NCI-H2196 treated with DMSO at 0.1 percent for 48 hours (cell line): ENCODE measurements at regions not wholly inside any gene's neighbourhood (a gene's known extent, or its start where the extent isn't known, plus 50 kb on each side); places are given as distances from the start of the nearest gene placed in this dataset.
"Not testable (repeated sequence)": the region's sequence is repeated elsewhere in the genome, so short reads cannot be mapped to it uniquely, and the experiment has no call there.

Source experiments
- DNase-seq: peaks from one replicate; lab custom pipeline; 2025; ENCODE audit not compliant: unreplicated experiment; lab: John Stamatoyannopoulos, UW

DNA sequence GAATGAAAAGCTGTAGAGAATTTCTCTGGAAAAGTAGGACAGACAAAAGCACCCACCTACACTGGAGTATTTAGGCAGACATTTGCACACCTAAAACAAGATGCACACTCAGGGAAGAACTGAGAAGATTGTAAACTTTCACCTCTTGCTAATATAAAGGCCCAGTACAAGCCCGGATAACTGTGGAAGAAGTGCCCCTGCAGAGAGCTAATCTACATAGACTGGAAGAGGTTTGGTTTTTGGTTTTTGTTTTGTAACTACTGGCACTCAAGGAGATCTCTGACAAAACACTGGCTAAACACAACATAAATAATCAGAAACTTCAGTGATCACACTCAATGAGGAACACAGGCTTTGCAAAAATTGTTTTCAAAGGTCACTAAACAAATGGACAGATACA is 782.2 kb upstream of the SLC8A1 start:
- DNase-seq, result no peak

DNA sequence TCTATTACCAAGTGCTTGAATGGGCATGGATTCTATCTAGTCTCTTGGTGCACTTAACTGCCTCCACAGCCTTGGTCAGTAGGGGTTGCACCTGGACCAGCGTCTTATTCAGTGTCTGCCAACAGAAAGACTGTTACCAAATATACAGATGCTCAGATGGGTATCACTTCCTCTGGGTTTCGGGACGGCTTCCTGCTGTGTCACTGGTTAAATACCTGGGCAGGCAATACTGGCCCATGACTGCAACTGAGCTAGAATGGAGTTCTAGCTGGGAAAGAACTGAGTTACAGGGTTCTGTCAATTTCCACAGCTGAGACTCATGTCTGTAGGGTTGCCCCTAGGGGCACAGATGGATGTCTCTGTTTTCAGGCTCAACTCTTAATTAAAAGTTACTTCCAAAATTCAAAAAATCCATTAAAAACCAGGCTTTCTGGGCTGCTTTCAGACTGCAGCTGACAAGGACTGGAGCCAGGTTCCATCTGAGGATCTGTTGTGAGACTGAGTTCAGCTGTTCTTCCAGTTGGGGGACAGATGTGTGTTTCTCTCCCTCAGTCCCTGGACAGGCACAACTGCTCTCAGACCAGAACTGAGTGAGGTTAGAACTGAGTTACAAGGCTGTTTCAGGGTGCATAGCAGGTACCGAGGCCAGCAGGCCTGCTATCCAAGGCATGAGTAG is 789.6 kb upstream of the SLC8A1 start:
- no peak for DNase-seq

DNA sequence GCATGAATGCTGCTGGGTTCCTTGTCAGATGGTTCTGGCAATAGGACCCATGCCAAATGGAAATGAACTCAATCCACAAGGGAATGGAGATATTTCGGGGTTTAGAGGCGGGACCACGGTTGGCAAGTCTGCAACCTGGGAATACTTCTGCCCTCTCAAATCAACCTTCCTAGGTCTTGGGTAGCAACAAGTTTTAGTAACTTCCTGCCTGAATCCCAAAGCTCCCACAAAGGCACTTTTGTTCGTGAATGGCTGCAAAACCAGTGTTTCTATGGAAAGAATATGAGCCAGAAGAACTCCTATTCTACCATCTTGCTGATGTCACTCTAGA is 790.1 kb upstream of the SLC8A1 start:
- DNase-seq, result no peak

DNA sequence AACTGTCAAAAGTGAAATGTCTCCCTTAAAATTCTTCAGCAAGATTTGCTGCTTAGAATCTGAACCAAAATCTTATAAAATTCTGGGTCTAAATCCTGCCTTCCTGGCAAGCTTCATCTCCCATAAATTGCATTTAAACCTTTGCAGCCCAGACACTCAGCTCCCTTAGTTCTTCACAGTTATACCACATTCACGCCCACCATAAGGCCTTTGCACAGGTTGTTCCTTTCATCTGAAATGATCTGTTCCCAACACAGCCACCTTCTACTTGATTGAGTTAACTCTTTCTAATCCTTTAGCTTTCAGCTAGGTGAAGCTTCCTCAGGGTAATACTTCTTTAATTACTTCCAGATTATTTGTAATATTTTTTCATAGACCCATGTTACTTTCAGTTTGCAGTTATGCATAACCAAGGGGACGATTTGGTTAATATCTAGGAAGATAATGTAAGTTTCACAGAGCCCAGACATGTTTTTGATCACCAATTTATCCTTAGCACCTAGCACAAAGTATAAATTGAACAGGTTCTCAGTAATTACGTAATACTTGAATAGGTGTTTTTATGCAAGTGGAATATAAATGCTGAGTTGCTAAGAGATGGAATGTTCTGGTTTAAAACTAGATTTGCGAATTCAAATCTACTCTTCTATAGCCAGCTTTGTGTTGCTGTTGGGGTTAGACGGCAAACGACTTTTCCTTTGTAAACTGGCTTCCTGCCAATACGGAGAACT is 779.7 kb upstream of the PKDCC start:
- DNase-seq, result no peak

DNA sequence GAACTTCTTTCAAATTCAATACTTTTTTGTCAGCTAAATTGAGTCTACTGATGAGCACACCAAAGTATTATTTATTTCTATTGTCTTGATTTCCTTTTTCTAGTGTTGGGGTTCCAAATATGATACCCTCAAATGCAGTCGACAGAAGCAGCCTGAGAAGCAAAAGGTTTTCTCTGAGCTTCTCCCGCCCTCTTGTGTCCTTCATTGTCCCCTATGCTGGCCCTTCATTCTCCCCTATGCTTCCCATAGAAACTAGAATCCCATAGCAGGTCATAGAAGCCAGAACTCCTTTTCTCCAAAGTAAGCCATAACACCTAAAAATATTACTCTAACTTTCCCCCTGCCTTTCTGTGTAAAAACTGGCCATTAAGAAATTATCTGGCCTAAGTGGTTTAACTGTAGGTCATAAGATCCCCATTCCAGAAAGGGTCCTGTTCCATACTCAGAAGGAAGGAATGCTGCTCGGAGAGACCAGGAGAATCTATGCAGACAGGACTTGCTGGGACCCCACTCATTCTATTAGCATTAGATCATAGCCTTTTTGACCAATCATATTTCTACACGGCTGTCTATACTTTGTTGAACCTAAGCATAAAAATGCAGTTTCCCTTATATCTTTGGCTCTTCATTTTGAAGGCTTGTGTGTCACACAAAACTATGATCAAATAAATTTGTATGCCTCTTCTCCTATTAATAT is 764.6 kb upstream of the PKDCC start:
- DNase-seq, result no peak

DNA sequence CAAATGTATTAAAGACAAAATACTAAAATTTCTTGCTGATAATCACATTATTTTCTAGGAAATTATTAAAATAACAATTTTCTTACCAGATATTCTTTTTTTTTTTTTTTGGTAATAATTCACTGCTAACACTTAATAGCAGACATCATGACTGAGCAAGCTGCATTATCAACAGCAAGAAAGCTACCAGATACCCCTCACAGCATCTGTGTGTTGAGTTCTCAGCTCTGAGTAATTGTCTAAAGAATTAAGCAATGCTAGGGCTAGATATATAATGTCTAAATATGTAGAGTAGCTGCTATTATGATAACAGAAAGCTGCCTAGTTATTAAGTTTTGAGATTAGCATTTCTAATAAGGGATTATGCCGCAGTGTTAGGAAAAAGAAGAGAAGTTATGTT is 754.3 kb upstream of the PKDCC start:
- no peak for DNase-seq

DNA sequence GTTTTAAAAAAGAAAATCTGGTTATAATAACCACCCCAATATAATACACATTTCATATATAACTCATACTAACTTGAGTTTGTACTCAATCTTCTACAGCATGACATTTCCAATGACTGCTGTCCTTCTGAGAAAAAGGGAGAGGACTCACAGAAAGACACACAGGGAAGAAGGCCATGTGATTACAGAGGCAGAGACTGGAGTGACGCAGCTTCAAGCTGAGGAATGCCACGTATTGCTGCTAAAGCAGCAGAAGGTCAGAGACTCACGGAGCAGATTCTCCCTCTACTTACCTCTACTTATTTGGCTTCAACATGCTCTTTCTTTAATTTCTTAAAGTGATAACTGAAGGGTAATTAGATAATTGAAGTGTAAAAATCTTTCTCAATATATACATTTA is 753.5 kb upstream of the PKDCC start:
- no peak for DNase-seq

DNA sequence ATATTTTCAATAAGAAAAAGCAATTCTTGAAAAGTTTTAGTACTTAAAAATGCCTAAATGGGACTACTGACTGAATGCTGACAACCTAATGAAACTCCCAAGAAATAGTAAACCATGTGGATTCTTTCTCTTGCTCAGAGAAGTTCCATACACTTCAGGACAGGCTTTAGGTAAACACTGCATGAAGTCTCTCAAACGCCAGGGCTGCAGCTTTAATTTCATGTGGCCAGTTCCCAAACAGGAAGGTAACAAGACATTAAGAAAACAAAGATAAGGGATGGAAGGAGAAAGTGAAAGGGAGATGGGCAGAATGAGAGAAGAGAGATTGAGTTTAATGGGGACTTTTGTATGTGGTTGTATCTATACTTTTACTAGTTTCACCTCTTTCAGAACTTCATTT is 734.7 kb upstream of the PKDCC start:
- no peak for DNase-seq

DNA sequence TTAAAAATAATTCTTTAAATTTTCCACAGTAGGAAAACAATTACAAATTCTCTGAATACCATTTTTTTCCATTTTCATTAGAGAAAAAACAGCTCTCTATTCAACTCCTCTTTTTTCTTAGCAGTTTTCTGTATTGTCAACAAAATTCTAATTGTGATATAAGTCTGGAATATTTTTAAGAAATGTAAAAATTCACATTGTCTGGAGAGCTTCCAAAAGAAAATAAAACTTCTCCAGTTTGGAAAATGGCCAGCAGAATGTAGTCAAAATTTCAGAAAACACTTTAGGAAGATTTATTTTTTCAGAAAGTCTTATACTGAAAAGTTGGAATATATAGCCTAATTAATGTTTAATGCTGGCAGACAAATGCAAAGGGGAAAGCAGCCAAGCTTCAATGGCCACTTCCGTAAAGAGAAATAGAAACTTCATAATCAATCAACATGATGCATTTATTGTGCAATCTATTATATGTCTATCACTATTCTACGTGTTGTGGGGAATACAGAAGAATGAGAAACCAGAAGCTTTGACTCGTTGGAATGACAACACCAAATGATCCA is 733.2 kb upstream of the PKDCC start:
- no peak for DNase-seq

DNA sequence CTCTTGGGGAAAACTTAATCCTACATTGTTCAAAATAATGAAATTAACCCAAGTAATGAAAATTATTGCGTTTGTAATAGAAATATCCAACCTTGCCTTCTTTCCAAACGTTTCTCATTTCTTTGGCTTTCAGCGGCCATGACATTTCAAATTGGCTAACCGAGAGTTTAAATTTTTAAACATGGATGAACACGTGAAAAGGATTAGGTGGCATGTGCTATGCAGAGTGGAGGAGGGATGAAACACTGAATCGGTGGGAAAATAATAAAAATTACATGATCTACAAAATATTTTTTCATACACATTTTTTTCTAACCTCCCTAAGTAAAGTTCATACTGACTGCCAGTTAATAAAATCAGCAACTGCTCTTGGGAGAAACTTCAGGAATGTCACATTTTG is 728.4 kb upstream of the PKDCC start:
- DNase-seq, result no peak

DNA sequence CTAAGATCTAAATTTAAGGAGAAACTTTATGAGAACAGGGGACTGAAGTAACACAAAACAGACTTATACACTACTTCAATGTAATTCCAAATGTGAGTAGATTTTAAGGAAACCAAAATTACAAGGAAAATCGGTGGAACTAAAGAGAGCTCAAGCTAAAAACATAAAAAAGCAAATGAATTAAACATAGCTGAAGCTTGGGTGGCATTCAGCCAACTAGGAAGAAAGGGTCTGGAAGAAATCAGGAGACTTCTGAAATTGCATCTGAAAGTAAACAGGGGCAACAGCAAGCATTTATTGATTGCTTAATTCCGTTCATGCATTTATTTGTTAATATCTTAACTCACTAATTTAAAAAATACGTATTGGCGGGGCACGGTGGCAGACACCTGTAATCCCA is 727.3 kb upstream of the PKDCC start:
- DNase-seq, result no peak

DNA sequence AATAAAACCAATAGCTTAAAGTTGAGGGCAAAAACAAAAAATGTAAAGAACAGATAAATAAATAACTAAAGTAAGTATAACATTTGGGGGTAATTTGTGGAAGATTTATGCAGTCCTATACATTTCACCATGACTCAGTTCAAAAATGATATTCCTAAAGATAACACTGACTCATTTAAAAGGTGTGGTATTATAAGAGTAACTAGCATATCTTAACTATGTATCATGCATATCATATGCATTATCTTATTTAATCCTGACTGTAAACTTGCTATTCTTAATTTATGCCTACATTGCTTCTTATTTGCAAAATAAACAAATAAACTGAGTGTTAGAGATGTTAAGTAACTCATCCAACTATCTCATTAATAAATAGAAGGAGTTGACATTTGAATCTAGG is 726.5 kb upstream of the PKDCC start:
- no peak for DNase-seq

DNA sequence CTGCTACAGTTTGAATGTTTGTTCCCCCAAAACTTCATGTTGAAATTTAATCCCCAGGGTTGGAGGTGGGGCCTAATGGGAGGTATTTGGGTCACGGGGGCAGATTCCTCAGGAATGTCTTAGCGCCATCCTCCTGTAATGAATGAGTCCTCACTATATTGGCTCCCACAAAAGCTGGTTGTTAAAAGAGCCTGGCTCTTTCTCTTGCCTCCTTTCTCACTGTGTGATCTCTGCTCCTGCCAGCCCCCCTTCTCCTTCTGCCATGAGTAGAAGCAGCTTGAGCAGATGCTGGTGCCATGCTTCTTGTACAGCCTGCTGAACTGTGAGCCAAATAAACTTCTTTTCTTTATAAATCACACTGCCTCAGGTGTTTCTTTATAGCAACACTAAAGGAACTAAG is 721.0 kb upstream of the PKDCC start:
- no peak for DNase-seq

DNA sequence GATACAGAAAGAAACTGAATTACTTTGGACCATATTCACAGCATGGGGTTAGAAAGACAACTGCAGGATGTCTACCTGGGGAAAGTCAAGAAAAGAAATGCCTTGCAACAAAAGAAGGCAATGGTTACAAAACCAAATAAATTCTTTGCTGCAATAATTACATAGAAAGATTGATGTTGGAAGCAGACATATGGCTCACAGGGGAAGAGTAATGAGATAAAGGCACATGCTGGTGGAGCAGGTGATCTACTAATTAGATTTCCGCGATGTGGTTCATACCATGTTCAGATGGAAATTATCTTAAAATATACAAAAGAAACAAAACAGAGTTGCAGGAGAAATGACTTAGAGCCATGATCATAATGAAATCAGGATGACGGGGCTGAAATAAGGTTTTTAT is 718.8 kb upstream of the PKDCC start:
- DNase-seq, result no peak

DNA sequence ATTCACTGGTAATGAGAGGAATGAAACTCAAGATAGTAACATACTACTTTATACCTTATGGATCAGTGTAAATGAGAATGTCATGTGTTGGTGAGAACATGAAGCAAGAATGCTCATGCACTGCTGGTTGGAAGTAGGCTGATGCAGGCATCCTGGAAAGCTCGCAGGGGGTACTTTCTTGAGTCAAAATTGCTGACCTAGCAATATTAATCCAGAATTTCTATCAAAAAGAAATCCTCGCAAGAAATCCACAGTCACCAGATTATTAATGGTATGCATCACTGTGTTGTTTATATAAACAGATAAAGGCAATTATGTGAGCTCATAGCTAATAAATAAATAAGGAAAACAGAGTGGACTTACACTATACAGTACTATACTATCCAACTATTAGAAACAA is 713.7 kb upstream of the PKDCC start:
- no peak for DNase-seq

DNA sequence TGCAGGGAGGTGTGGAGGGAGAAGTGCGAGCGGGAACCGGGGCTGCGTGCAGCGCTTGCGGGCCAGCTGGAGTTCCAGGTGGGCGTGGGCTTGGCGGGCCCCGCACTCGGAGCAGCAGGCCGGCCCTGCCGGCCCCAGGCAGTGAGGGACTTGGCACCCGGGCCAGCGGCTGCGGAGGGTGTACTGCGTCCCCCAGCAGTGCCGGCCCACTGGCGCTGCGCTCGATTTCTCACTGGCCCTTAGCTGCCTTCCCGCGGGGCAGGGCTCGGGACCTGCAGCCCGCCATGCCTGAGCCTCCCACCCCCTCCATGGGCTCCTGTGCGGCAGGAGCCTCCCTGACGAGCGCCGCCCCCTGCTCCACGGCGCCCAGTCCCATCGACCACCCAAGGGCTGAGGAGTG is 712.2 kb upstream of the PKDCC start:
- not testable (repeated sequence) for DNase-seq

DNA sequence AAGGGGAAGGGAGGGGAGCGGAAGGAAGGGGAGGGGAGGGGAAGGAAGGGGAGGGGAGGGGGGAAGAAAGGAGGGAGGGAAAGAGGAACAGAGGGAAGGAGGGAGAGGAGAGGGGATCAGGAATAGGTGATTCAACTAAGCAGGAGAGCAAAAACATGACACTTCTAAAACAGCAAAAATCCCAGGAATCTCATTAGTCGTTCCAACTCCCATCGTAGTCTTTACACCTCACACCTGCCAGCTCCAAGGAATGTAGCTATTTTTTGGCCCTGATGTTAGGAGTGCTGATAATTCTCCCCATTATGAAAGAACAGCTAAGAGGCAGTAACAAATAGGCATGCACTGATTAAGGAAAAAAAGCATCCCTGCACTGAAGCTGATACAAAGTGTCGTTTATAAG is 709.9 kb upstream of the PKDCC start:
- no peak for DNase-seq

DNA sequence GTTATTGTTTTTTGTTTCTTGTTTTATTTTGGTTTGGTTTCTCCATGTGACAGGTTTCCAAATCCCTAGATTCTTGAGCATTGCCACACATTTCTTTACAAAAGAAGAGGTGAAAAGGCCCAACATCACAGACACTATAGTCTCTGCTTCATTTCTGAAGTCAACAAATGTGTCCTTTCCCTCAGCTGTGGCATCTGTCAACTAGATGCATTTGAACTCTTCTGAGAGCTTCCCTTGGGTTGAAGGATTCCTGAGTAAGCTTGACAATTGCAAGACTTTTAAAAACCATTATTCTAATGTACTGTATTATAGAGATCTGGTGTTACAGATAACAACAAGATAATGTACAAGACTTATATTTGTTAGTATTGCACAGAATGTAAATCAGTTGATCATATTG is 703.3 kb upstream of the PKDCC start:
- no peak for DNase-seq

DNA sequence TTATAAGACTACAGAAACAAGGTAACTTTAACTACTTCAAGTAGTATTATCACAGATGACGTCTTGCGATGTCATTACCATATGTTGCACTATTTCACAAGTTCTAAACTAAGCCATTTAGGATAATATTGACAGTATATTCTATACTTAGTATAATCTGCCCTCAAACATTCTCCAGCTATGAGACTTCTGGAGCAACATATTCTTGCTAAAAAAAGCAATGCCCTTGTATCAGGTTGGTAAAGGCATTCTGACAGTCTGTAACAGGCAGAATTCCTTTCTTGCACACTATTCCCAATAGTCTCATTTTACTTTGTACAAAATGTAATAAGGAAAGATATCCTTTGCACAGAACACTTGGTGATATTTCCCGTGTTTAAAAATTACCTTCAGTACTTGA is 694.8 kb upstream of the PKDCC start:
- DNase-seq, result no peak

DNA sequence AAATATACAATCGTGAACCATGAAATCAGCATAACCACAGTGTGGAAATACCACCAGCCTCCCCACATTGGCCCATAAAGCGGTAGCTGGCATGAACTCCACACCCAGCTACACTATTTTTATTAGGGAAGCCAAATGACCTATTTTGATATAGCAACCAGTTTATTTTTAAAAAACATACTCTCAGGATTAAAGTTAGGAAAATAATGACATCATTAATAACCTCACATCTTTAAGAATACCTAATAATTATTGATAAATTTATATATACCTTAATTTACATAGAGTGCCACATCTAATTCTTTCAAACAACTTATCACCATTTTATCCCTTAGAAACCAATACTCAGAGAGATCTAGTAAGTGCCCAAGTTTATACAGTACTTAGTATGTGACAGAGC is 692.0 kb upstream of the PKDCC start:
- no peak for DNase-seq

DNA sequence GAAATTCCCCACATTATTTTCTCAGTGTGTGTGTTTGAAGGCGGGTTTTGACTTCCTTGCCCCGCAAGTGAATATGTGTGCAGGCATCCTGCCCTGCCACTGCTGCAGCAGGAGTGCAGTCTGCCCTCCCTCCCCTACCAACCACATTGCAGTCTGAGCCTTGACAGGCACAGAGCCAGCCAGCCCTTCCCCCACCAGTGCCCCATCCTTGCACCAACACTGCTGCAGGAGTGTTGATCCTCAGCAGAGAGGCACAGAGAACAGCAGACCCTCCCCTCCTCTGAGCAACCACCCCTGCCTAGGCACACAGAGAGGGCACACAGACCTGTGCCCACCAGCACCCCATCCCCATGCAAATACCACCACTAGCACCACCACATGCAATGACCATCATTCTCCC is 683.0 kb upstream of the PKDCC start:
- DNase-seq, result no peak

DNA sequence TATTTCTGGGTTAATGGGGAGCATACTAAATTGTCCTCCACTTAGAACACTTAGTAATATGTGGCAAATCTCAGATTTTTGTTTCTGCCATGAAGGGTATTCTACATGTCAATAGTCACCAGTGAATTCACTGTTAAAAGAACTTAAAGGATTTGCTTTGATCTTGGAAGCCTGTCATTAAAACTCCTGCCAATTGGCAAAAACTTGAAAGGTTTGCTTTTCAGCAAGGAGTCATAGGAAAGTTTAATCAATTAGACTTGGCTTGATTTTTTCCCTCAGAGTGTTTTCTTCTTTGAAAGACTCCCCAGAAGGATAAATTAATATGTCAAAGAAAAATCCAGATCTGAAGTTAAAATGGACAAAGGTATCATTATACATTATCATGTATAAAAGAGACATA is 671.9 kb upstream of the PKDCC start:
- DNase-seq, result no peak
